ENCODE measurements at regions not wholly inside any gene's neighbourhood (a gene's known extent, or its start where the extent isn't known, plus 50 kb on each side); places are given as distances from the start of the nearest gene placed in this dataset.

DNA sequence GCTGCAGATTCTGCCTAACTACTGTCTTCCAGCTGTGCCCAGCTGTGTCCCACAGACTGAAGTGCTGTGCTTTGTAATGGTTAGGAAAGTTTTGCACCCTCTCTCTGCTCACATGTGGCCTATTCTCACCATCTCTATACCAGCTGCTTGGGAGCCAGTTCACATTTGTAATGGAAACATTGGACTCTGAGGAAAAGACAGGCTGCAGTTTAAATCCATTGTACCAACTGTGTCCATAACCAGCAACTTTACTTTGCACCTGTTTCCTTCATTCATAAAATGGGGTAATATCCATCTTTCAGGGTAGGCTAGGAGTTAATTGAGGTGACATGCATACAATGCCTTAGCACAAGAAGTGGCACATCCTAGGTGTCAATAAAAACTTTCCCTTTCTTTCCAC, 344.0 kb downstream of the TNS1 start:
- Histone ChIP-seq H3K27ac (no peak overlapping the region), H3K36me3 (no peaks in the 10 kb centered on the region), H3K27me3 (replicated peaks; ENCODE audit: insufficient read depth) (no peaks in the 10 kb centered on the region), H3K4me3 (no peak overlapping the region), H3K9me3 (no peaks in the 10 kb centered on the region), H3K4me1 (replicated peaks) (no peaks in the 10 kb centered on the region)
- DNase-seq (ENCODE audit: low spot score), result no peak
- intact Hi-C loops (cut with DNase I), result loop anchor here (5.0 to 10.0 kb wide), 2 partner anchors 48 to 244 kb away; no protein-coding TSS in a partner anchor
- TF ChIP-seq POLR2A (IDR thresholded peaks at IDR 0.05), result no peak
- TF ChIP-seq, protein P1, sequence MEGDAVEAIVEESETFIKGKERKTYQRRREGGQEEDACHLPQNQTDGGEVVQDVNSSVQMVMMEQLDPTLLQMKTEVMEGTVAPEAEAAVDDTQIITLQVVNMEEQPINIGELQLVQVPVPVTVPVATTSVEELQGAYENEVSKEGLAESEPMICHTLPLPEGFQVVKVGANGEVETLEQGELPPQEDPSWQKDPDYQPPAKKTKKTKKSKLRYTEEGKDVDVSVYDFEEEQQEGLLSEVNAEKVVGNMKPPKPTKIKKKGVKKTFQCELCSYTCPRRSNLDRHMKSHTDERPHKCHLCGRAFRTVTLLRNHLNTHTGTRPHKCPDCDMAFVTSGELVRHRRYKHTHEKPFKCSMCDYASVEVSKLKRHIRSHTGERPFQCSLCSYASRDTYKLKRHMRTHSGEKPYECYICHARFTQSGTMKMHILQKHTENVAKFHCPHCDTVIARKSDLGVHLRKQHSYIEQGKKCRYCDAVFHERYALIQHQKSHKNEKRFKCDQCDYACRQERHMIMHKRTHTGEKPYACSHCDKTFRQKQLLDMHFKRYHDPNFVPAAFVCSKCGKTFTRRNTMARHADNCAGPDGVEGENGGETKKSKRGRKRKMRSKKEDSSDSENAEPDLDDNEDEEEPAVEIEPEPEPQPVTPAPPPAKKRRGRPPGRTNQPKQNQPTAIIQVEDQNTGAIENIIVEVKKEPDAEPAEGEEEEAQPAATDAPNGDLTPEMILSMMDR (IDR thresholded peaks at IDR 0.05), result no peak
- no peak for TF ChIP-seq POLR2AphosphoS5 (IDR thresholded peaks at IDR 0.05)

DNA sequence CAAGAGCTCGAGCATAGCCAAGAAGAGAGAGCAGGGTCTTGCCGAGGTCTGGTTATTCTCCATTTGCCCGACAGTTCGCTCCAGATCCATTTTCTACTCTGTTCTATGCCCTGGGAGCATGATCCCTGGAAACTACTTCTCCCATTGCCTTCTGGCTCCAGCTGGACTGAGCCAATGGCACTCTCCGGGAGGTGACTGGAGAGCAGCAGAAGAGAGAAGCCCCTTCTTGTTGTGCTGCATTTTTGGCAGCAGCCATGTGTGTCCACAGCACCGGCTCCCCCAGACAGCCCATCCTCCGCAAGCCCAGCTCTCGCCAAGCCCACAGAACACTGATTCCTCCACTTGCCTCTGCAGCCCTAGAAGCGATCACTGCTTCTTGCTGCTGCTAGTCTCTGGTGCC, 345.5 kb downstream of the TNS1 start:
- no peaks in the 10 kb centered on the region for H3K4me1 ChIP-seq (replicated peaks)
- intact Hi-C loops (cut with DNase I), result loop anchor here (5.0 to 10.0 kb wide), 2 partner anchors 50 to 242 kb away; no protein-coding TSS in a partner anchor
- no peak for DNase-seq (ENCODE audit: low spot score)
- H3K27me3 ChIP-seq (replicated peaks; ENCODE audit: insufficient read depth), result no peaks in the 10 kb centered on the region
- peak overlapping the region; percentile 57 to 65 for H3K27ac ChIP-seq
- no peak overlapping the region for H3K4me3 ChIP-seq
- H3K36me3 ChIP-seq, result no peaks in the 10 kb centered on the region
- TF ChIP-seq, protein P1 (IDR thresholded peaks at IDR 0.05), result no peak
- no peak for TF ChIP-seq POLR2A (IDR thresholded peaks at IDR 0.05)
- no peak for TF ChIP-seq POLR2AphosphoS5 (IDR thresholded peaks at IDR 0.05)
- H3K9me3 ChIP-seq, result no peaks in the 10 kb centered on the region
- WGBS, result 84% methylated on average over 9 of the region's 9 CpGs

DNA sequence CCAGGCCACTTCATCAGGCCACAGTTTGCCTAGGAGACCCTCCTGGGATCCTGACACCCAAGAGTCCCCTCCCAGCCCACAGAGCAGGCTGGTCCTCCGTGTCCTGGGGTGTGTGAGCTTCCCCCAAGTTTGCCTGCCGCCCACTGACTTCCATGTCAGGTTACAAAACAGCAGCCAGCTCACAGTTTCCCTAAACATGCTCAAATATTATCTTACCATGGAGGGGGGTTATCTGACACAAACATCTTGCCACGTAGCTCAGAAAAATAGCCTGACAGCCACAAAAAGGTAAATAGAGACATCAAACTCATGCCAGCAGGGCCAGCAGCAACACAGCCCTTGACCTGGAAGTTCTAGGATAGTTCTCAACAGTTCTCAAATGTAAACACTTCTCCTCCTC, 346.5 kb downstream of the TNS1 start:
- DNase-seq (ENCODE audit: low spot score), result no peak
- 31% methylated on average over 3 of the region's 3 CpGs for WGBS
- Histone ChIP-seq H3K4me3 (no peak overlapping the region), H3K36me3 (no peaks in the 10 kb centered on the region), H3K27ac (peak overlapping the region; percentile 57 to 65), H3K27me3 (replicated peaks; ENCODE audit: insufficient read depth) (no peaks in the 10 kb centered on the region), H3K9me3 (no peaks in the 10 kb centered on the region), H3K4me1 (replicated peaks) (no peaks in the 10 kb centered on the region)
- TF ChIP-seq POLR2AphosphoS5 (IDR thresholded peaks at IDR 0.05) (no peak), POLR2A (IDR thresholded peaks at IDR 0.05) (no peak)
- TF ChIP-seq, protein P1 (IDR thresholded peaks at IDR 0.05), result no peak
- intact Hi-C loops (cut with DNase I), result loop anchor here (5.0 to 10.0 kb wide), 2 partner anchors 51 to 242 kb away; no protein-coding TSS in a partner anchor

DNA sequence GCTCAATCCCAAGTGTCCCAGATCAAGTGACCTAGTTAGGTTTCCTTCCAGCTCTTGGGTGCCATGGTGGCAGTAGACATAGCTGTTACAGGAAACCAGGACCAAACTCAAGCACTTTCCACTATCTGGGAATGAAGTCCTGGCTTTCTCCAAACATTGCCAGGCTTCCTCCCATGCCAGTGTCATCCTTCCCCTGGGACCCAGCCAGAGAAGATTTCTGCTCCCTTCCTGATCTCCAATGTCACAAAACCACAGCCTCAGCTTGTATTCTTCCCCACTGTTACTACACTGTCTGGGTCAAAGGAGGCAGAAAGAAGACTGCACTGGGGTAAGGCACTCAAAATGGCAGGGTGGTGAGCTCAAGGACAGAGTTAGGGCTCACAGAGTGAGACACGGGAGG, 347.1 kb downstream of the TNS1 start:
- WGBS, result 93% methylated on average over 1 of the region's 1 CpG
- Histone ChIP-seq H3K9me3 (no peaks in the 10 kb centered on the region), H3K36me3 (no peaks in the 10 kb centered on the region), H3K4me1 (replicated peaks) (no peaks in the 10 kb centered on the region), H3K4me3 (no peak overlapping the region), H3K27ac (peak overlapping the region; percentile 57 to 65), H3K27me3 (replicated peaks; ENCODE audit: insufficient read depth) (no peaks in the 10 kb centered on the region)
- intact Hi-C loops (cut with DNase I), result loop anchor here (5.0 to 10.0 kb wide), 2 partner anchors 52 to 241 kb away; no protein-coding TSS in a partner anchor
- no peak for DNase-seq (ENCODE audit: low spot score)
- TF ChIP-seq POLR2AphosphoS5 (IDR thresholded peaks at IDR 0.05) (no peak), POLR2A (IDR thresholded peaks at IDR 0.05) (no peak)
- TF ChIP-seq, protein P1 (IDR thresholded peaks at IDR 0.05), result no peak

DNA sequence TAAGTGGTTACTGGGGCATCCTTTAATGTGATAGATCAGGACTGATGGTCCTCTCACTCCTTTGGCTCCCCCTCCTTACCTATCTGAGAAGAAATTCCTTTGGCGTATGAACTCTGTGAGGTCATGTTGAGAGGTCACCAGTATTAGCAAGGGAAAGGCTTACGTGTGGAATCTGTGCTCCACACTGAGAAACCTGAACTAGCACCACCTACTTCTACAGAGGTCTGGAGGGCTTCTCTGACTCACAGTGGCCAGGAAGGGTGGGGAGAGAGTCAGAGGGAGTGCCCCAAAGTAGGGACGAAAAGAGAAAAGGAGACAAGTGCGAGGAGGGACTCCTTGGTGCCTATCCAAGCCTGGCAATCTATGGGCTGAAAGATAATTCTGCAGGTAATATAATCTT, 348.6 kb downstream of the TNS1 start:
- TF ChIP-seq, protein P1 (IDR thresholded peaks at IDR 0.05), result no peak
- TF ChIP-seq POLR2A (IDR thresholded peaks at IDR 0.05), result no peak
- TF ChIP-seq POLR2AphosphoS5 (IDR thresholded peaks at IDR 0.05), result no peak
- WGBS, result 88% methylated on average over 4 of the region's 4 CpGs
- H3K27ac ChIP-seq, result peak overlapping the region; percentile 41 to 65
- no peaks in the 10 kb centered on the region for H3K9me3 ChIP-seq
- DNase-seq (ENCODE audit: low spot score), result no peak
- no peaks in the 10 kb centered on the region for H3K36me3 ChIP-seq
- no peak overlapping the region for H3K4me3 ChIP-seq
- H3K4me1 ChIP-seq (replicated peaks), result no peaks in the 10 kb centered on the region
- intact Hi-C loops (cut with DNase I), result loop anchor here (5.0 to 10.0 kb wide), 2 partner anchors 38 to 239 kb away; no protein-coding TSS in a partner anchor
- no peaks in the 10 kb centered on the region for H3K27me3 ChIP-seq (replicated peaks; ENCODE audit: insufficient read depth)

Data from prostate gland (tissue), 2 donors.